ENCODE measurements at regions not wholly inside any gene's neighbourhood (a gene's known extent, or its start where the extent isn't known, plus 50 kb on each side); places are given as distances from the start of the nearest gene placed in this dataset.

GRCh38 chr3:89013536-89013935 is 93.9 kb upstream of the EPHA3 start:
- TF ChIP-seq, protein P1, sequence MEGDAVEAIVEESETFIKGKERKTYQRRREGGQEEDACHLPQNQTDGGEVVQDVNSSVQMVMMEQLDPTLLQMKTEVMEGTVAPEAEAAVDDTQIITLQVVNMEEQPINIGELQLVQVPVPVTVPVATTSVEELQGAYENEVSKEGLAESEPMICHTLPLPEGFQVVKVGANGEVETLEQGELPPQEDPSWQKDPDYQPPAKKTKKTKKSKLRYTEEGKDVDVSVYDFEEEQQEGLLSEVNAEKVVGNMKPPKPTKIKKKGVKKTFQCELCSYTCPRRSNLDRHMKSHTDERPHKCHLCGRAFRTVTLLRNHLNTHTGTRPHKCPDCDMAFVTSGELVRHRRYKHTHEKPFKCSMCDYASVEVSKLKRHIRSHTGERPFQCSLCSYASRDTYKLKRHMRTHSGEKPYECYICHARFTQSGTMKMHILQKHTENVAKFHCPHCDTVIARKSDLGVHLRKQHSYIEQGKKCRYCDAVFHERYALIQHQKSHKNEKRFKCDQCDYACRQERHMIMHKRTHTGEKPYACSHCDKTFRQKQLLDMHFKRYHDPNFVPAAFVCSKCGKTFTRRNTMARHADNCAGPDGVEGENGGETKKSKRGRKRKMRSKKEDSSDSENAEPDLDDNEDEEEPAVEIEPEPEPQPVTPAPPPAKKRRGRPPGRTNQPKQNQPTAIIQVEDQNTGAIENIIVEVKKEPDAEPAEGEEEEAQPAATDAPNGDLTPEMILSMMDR (conservative IDR thresholded peaks at IDR 0.05) = no peak
- TF ChIP-seq ZFX (IDR thresholded peaks at IDR 0.05) = no peak

Data from C4-2B (cell line).